Cardiac muscle cell (in vitro differentiated cells and primary cell): ENCODE measurements at regions not wholly inside any gene's neighbourhood (a gene's known extent, or its start where the extent isn't known, plus 50 kb on each side); places are given as distances from the start of the nearest gene placed in this dataset.

Experiments
- DNase-seq, 2 donors: peaks; one replicate each; pipeline versions ENCODE4 v3.0.0 to v3.0.0-alpha.2; 2010 to 2017; ENCODE audit warnings: low read depth in 1 of 2, low spot score in 1 of 2
- H3K27ac ChIP-seq: fragments of 200-600 bp; sonication (generic); 2 replicates; pipeline ENCODE4 v1.5.1; 2016
- H3K27me3 ChIP-seq: fragments of 200-600 bp; sonication (generic); 2 replicates; pipeline ENCODE4 v1.6.0; 2016; ENCODE audit warnings: control low read depth
- H3K36me3 ChIP-seq: fragments of 200-600 bp; sonication (generic); 2 replicates; pipeline ENCODE4 v1.5.1; 2016; ENCODE audit warnings: control low read depth
- H3K4me1 ChIP-seq: fragments of 200-600 bp; sonication (generic); 2 replicates; pipeline ENCODE4 v1.8.1; 2017; ENCODE audit warnings: low read depth, mild to moderate bottlenecking, mixed run types
- H3K4me3 ChIP-seq: fragments of 200-600 bp; sonication (generic); 2 replicates; pipeline ENCODE4 v1.5.1; 2016; ENCODE audit warnings: mild to moderate bottlenecking
- H3K9me3 ChIP-seq: fragments of 200-600 bp; sonication (generic); 2 replicates; pipeline ENCODE4 v1.5.1; 2017; ENCODE audit warnings: low read depth, mild to moderate bottlenecking, control low read depth
- CTCF ChIP-seq: IDR thresholded peaks from 2 replicates; pipeline ENCODE4 v1.5.1; 2012; ENCODE audit warnings: low read depth, mild to moderate bottlenecking, low read length

- no peak overlapping the region for H3K4me3 ChIP-seq
- H3K27ac ChIP-seq, result no peak overlapping the region
- H3K9me3 ChIP-seq, result no peaks in the 10 kb centered on the region
- DNase-seq, result no peak
- TF ChIP-seq CTCF, result no peak
- peaks cover 34% of the 10 kb centered on the region for H3K4me1 ChIP-seq
- no peaks in the 10 kb centered on the region for H3K27me3 ChIP-seq
- no peaks in the 10 kb centered on the region for H3K36me3 ChIP-seq
Measured at GRCh38 chr1:100614570-100614969, 76.6 kb downstream of the GPR88 start.

- H3K27me3 ChIP-seq, result no peaks in the 10 kb centered on the region
- H3K4me3 ChIP-seq, result no peak overlapping the region
- no peaks in the 10 kb centered on the region for H3K9me3 ChIP-seq
- peaks cover 26% of the 10 kb centered on the region for H3K4me1 ChIP-seq
- TF ChIP-seq CTCF, result no peak
- no peak for DNase-seq
- no peaks in the 10 kb centered on the region for H3K36me3 ChIP-seq
- H3K27ac ChIP-seq, result no peak overlapping the region
Measured at GRCh38 chr1:100615686-100616085, 77.7 kb downstream of the GPR88 start.

GRCh38 chr1:100616121-100616621 is 78.2 kb downstream of the GPR88 start:
- H3K4me3 ChIP-seq, result no peak overlapping the region
- peaks cover 22% of the 10 kb centered on the region for H3K4me1 ChIP-seq
- TF ChIP-seq CTCF, result no peak
- H3K27me3 ChIP-seq, result no peaks in the 10 kb centered on the region
- DNase-seq, result no peak
- no peaks in the 10 kb centered on the region for H3K36me3 ChIP-seq
- no peak overlapping the region for H3K27ac ChIP-seq
- H3K9me3 ChIP-seq, result no peaks in the 10 kb centered on the region

GRCh38 chr1:100622037-100622436 is 84.1 kb downstream of the GPR88 start:
- DNase-seq, result peak in 1 of 2 donors; percentile 97
- Histone ChIP-seq H3K27ac (no peak overlapping the region), H3K36me3 (no peaks in the 10 kb centered on the region), H3K27me3 (no peaks in the 10 kb centered on the region), H3K4me1 (peaks cover 15% of the 10 kb centered on the region), H3K9me3 (no peaks in the 10 kb centered on the region), H3K4me3 (no peak overlapping the region)
- no peak for TF ChIP-seq CTCF

GRCh38 chr1:100622506-100622905 is 84.6 kb downstream of the GPR88 start:
- DNase-seq, result no peak
- Histone ChIP-seq H3K4me3 (no peak overlapping the region), H3K9me3 (no peaks in the 10 kb centered on the region), H3K27me3 (no peaks in the 10 kb centered on the region), H3K27ac (no peak overlapping the region), H3K4me1 (peaks cover 15% of the 10 kb centered on the region), H3K36me3 (no peaks in the 10 kb centered on the region)
- TF ChIP-seq CTCF, result no peak
